PFSK-1 (cell line): ENCODE measurements at regions not wholly inside any gene's neighbourhood (a gene's known extent, or its start where the extent isn't known, plus 50 kb on each side); places are given as distances from the start of the nearest gene placed in this dataset.

Experiments used
- FOXP2 ChIP-seq: optimal IDR thresholded peaks from 2 replicates; pipeline ENCODE3; 2011; ENCODE audit warnings: borderline replicate concordance, control low read depth, inconsistent platforms; ENCODE audit not compliant: insufficient read depth; ENCODE audit errors: extremely low read length, extremely low read depth
- POLR2AphosphoS5 ChIP-seq: IDR thresholded peaks from 2 replicates; pipeline ENCODE4 v1.6.1; 2012; ENCODE audit warnings: low read depth, mild to moderate bottlenecking, control low read depth, low read length, moderate library complexity
- REST ChIP-seq, 2 experiments: IDR thresholded peaks; 2 replicates each; pipeline versions ENCODE4 v1.6.1 to v1.8.0; 2011 to 2012; ENCODE audit warnings: low read depth in 2 of 2, low read length in 2 of 2, control low read depth in 1 of 2, inconsistent platforms in 1 of 2, mild to moderate bottlenecking in 1 of 2, moderate library complexity in 1 of 2; ENCODE audit not compliant: insufficient read depth in 1 of 2
- SIN3A ChIP-seq: IDR thresholded peaks from 2 replicates; pipeline ENCODE4 v1.6.1; 2012; ENCODE audit warnings: mild to moderate bottlenecking, low read length, moderate library complexity, borderline replicate concordance; ENCODE audit not compliant: insufficient read depth
- TAF1 ChIP-seq: IDR thresholded peaks from 2 replicates; pipeline ENCODE4 v1.6.1; 2012; ENCODE audit warnings: low read length, control low read depth, borderline replicate concordance; ENCODE audit not compliant: insufficient read depth

GRCh38 chr6:146893690-146894089 is 294.9 kb downstream of the ADGB start:
- no peak for TF ChIP-seq POLR2AphosphoS5
- no peak for TF ChIP-seq SIN3A
- TF ChIP-seq REST (IDR thresholded peaks at IDR 0.05; ENCODE audit: insufficient read depth in 1 of 2, low read depth in 2 of 2, low read length in 2 of 2), result no peak
- no peak for TF ChIP-seq FOXP2
- TF ChIP-seq TAF1, result no peak

GRCh38 chr6:146894624-146895023 is 295.9 kb downstream of the ADGB start:
- TF ChIP-seq REST (IDR thresholded peaks at IDR 0.05; ENCODE audit: insufficient read depth in 1 of 2, low read depth in 2 of 2, low read length in 2 of 2), result no peak
- TF ChIP-seq SIN3A, result no peak
- no peak for TF ChIP-seq TAF1
- TF ChIP-seq FOXP2, result no peak
- TF ChIP-seq POLR2AphosphoS5, result no peak

- TF ChIP-seq FOXP2, result no peak
- TF ChIP-seq SIN3A, result no peak
- no peak for TF ChIP-seq POLR2AphosphoS5
- TF ChIP-seq TAF1, result no peak
- TF ChIP-seq REST (IDR thresholded peaks at IDR 0.05; ENCODE audit: insufficient read depth in 1 of 2, low read depth in 2 of 2, low read length in 2 of 2), result no peak
These were observed 296.5 kb downstream of the ADGB start for GRCh38 chr6:146895101-146895771.

- TF ChIP-seq FOXP2 (no peak), REST (IDR thresholded peaks at IDR 0.05; ENCODE audit: insufficient read depth in 1 of 2, low read depth in 2 of 2, low read length in 2 of 2) (no peak), POLR2AphosphoS5 (no peak), TAF1 (no peak), SIN3A (no peak)
These were observed 296.9 kb downstream of the ADGB start for GRCh38 chr6:146895772-146896061.
